GM20431 (cell line): ENCODE measurements at regions not wholly inside any gene's neighbourhood (a gene's known extent, or its start where the extent isn't known, plus 50 kb on each side); places are given as distances from the start of the nearest gene placed in this dataset.
"Not testable (repeated sequence)": the region's sequence is repeated elsewhere in the genome, so short reads cannot be mapped to it uniquely, and the experiment has no call there.

Experiments used
- in situ Hi-C: fragments of 300-500 bp; cut with MseI, MboI; formaldehyde crosslinking; loops from one replicate; pipeline ENCODE4 v1.15.0; 2020; ENCODE audit warnings: low sequenced_read_pairs; ENCODE audit not compliant: unreplicated experiment

DNA sequence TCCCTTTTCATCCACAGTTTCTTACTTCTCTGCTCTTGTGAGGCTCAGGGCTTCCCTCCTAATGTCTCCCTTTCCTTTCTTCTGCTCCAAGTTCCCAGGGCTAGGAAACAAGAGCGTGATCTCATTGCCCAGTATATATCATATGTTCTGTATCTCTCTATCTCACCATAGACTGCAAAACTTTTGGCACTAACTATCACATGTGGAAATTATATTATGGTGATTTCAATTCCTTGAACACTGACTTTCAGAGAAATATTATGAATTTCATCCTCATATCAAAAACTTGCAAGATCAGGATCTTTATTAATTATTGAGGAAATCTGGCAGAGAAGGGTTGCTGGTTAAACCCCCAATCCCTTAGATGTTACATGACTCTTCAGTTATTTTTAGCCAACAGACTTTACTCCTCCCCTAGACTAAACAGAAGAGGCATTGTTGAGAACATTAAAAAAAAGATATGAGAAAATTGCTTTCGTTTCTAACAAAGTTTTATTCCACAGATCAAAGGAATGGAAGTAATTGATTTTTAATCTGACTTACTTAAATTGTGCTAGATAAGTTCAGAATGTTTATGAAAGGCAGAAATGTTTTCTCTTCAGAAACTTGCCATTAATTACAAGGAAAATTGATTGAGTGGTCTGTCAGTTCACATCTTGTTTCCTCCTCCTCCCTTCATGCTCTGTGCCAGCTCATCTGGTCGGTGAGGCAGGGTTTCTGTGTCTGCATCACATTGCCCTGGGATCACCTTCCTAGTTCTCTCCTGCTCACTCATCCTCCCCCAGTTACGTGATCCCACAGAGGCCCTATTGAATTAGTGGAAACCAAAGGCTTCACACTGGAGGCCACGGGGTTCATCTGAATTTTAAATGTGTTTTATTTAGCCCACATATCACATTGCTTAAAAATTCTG is 378.5 kb downstream of the LMO7 start:
- in situ Hi-C loops = no loop called here

DNA sequence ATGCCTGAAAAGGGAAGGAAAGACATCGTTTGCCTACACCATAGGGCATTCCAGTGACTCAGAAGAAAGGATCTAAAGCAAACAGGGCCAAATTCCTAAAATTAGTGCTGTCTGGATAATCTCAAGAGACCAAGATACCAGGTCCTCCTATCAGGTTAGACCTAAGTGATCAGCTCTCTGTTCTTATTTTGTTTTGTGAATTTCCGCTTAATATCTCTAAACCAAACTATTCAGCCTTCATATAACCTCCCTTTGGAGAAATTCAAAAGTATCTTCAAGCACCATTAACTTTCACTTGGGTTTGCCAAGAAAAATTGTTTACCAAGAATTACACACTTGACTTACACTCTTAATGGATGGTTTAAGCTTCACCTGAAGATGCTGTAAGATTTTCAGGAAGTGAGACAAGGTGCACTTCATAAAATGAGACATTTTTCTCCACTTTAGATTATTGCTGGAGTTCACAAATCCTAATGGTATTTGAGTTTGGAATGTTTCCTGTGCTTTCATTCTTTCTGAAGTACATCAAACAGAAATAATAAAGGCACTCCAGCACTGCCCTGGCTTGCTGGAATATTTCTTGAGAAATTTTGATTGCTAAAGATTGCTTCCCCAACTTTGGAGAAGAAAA is 376.1 kb downstream of the LMO7 start:
- in situ Hi-C loops = no loop called here

DNA sequence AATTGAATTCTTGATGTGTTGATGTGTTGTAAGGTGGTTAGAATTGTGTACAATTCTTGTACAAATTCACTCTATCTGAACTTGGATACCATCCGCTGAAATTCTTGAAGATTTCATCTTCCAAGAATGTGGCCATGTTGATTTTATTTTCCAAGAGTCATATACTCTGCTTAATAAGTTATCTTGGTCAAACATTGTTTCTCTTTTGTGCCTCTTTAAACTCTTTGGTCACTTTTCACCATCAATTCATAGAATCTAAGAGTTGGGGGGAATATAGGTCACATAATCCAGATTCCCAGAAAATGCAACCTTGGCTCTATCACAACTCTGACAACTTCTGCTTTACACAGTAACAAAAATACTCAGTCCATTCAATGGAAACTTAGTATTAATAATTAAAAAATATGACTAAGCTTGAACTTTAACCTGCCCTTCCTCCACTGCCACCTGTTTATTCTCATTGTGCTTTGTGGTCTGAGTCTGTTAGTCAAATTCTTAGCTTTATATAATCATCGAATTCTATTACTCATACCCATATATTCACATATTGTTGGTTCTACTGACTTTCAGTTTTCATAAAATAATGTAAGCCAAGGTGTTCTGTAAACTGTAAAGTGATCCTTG is 373.2 kb downstream of the LMO7 start:
- in situ Hi-C loops = no loop called here

- in situ Hi-C loops = no loop called here
Measured at GRCh38 chr13:76004416-76004815, 368.3 kb downstream of the LMO7 start.

- in situ Hi-C loops = no loop called here
Measured at GRCh38 chr13:76000131-76000530, 364.0 kb downstream of the LMO7 start.

DNA sequence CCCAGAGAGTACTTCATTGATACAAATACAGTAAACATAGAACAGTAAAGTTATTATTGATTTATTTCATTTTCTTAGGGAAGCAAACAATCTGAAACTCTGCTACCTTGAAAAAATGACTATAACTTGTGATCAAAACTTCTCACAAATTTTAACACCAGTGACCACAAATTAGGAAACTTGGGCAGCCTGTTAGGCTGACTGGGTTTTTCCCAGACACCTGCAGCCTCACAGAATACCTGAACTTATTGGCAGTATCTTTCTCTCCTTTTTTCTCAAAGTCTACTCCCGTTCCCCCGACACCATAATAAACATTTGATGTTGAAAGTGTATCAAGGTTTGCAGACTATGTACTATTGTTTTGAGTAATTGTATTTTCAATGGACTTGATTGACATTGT is 360.5 kb downstream of the LMO7 start:
- in situ Hi-C loops = no loop called here

DNA sequence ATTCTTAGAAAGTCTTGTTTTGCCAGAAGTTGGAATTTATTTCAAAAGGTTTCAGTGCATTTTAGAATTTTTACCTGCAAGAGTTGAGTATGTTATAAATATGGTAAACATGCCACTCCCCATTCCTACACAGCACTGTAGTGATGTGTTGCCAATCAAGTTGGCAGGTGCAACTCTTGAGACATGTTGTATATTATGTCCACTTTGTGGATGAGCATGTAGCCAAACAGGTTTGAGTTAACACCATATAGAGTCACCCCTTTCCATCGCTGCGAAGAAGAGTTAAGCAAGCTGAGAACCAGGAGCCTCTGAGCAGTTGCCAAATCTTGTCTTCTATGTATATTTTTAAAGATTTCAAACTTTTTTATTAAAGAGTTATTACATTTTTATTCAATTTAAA is 359.8 kb downstream of the LMO7 start:
- in situ Hi-C loops = no loop called here

DNA sequence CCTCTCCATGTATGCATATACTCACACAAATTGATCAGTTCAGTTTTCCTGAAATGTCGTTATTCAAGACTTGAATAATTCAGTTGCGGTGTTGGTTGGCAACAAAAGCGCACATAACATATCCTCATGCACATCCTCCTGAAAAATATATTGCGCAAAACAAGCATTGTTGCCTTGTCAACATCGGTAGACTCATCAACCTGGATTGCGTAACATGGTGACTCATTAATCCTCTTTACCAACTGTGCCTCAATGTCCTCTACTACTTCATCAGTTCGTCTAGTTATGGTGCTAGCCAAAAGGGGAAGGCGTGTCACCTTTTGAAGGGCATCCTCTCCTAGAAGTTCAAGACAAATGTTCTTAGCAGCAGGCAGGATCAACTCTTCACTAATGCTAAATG is 357.7 kb downstream of the LMO7 start:
- in situ Hi-C loops = no loop called here

DNA sequence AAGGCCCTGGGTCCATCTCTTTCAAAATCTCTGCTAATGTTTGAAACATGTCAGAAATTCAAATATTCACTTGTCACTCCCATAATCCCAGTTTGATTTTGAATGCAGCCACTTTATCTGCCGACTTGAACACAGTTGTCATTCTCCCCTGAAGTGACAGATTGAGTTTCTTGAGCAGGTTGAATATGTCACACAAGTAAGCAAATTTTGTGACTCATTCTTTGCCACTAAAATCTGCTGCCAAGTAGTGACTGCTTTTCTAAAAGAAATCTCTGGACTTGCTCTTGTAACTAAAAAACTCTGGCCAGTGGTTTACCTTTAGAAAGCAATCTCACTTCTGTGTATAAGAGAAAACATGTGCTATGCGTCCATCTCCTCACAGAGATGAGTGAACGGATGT is 357.1 kb downstream of the LMO7 start:
- in situ Hi-C loops = no loop called here

DNA sequence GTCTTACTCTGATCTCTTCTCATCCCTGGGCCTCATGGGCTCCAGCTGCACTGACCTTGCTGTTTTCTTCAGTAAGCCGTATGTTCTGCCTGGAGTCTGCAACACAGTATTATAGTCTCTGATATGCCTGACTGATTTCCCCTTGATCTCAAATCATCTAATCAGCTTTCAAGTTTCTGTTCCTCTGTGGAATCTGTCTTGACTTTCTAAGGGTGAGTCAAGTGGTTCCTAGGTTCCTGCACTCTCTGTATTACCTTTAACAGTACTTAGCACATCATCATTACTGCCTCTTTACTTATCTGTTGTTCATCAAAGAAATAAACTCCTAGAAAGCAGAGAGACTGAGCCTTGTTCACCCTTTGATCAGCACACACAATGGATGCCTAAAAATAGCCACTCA is 350.7 kb downstream of the LMO7 start:
- in situ Hi-C loops = no loop called here

DNA sequence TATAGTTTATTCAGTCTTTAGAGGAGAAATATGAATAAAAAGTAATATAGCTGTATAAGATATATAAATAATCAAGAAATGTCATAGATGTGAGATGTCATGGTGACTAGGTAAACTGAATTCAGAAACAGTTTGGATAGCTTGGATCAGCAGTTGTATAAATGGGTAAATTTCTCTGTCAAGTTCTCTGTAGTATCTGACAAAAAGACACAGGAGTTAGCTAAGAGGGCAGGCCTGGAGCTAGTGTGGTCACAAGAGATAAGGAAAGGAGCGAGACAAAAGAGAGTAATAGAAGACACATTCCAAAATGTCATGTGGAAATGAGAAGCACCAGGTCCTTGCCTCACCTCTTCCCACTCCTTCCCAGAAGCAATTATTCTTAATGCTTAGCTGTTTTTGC is 349.0 kb downstream of the LMO7 start:
- in situ Hi-C loops = no loop called here

DNA sequence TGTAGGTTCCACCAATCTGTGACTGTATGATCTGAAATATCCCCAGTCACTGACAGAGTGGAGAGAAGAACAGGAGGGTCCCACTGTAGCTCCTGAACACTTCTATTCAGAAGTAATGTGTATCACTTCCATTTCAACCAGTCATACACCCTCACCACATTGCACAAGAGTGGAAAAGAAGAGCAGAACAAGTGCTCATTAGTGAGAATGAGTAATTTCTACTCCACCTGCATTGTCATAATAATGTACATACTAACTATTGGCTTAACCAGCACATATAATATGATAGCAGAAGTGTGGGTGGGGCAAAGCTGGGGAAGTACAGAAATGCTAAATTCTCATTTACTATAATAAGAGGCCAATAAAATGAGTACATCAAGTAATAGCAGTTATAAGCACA is 342.7 kb downstream of the LMO7 start:
- in situ Hi-C loops = no loop called here

GRCh38 chr13:75968103-75968838 is 332.1 kb downstream of the LMO7 start:
- in situ Hi-C loops = no loop called here

- in situ Hi-C loops = no loop called here
Measured at GRCh38 chr13:75963302-75963701, 327.2 kb downstream of the LMO7 start.

- in situ Hi-C loops = no loop called here
Measured at GRCh38 chr13:75961911-75962310, 325.8 kb downstream of the LMO7 start.

DNA sequence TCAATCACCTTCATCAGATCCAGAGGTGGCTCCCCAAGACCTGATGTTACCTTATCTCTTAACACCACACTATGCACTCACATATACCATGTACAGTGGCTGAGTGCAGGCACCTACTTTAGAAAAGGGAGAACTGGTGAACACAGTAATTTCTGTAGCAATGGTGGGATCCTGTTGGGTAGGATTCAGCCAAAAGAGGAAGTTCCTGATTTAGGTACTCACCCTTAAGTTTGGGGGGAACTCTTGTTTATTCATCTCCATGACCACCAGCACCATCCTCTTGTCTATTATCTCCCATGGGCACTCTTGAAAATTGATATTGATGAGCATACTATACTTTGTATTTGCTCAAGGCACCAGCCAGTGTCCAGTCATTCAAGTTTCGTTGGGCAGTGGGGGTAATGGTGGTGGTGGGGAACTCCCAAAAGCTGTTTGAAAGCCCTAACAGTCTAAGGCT is 324.4 kb downstream of the LMO7 start:
- in situ Hi-C loops = no loop called here

GRCh38 chr13:75959861-75960481 is 323.8 kb downstream of the LMO7 start:
- in situ Hi-C loops = no loop called here

GRCh38 chr13:75953589-75953988 is 317.5 kb downstream of the LMO7 start:
- in situ Hi-C loops = not testable (repeated sequence)

GRCh38 chr13:75947448-75947847 is 311.3 kb downstream of the LMO7 start:
- in situ Hi-C loops = no loop called here
